Erythroblast (primary cell): ENCODE measurements at regions not wholly inside any gene's neighbourhood (a gene's known extent, or its start where the extent isn't known, plus 50 kb on each side); places are given as distances from the start of the nearest gene placed in this dataset.

Experiments used
- GATA1 ChIP-seq: IDR thresholded peaks from 2 replicates; pipeline ENCODE4 v1.6.1; 2011; ENCODE audit warnings: low read depth, mild to moderate bottlenecking, control low read depth, low read length, moderate library complexity
- POLR2A ChIP-seq: IDR thresholded peaks from 2 replicates; pipeline ENCODE4 v1.6.1; 2011; ENCODE audit warnings: mild to moderate bottlenecking, low read length

- TF ChIP-seq POLR2A (no peak), GATA1 (no peak)
Observed at GRCh38 chr7:52325237-52325636, 710.2 kb upstream of the POM121L12 start.
